ENCODE measurements at regions not wholly inside any gene's neighbourhood (a gene's known extent, or its start where the extent isn't known, plus 50 kb on each side); places are given as distances from the start of the nearest gene placed in this dataset.
A peak's percentile ranks its signal among the peaks of the same experiment; 100 is the strongest.

- TF ChIP-seq HOMEZ (CRISPR knock-in tag; IDR thresholded peaks at IDR 0.05; ENCODE audit: low read depth) (peak; percentile 39; the same call in 1 of the 2 replicates), HNF4A (CRISPR knock-in tag; IDR thresholded peaks at IDR 0.05) (0 out of 2 replicates have a peak, but pooled peaks have one; percentile 32), ZNF674 (CRISPR knock-in tag; IDR thresholded peaks at IDR 0.05; ENCODE audit: low read depth) (no peak), ZNF121 (CRISPR knock-in tag; IDR thresholded peaks at IDR 0.05) (no peak), ZMAT3 (CRISPR knock-in tag; conservative IDR thresholded peaks at IDR 0.05) (no peak), ZNF577 (CRISPR knock-in tag; IDR thresholded peaks at IDR 0.05; ENCODE audit: borderline replicate concordance, low read depth) (no peak), CBX5 (CRISPR knock-in tag; IDR thresholded peaks at IDR 0.05; ENCODE audit: borderline replicate concordance) (no peak), AHR (CRISPR knock-in tag; IDR thresholded peaks at IDR 0.05) (no peak), MYNN (CRISPR knock-in tag; IDR thresholded peaks at IDR 0.05; ENCODE audit: low read depth) (no peak), PCBP2 (optimal IDR thresholded peaks at IDR 0.05; ENCODE audit: low read depth, low read length, poor library complexity, severe bottlenecking) (no peak), ZNF337 (CRISPR knock-in tag; IDR thresholded peaks at IDR 0.05; ENCODE audit: borderline replicate concordance, low read depth) (no peak), AKNA (CRISPR knock-in tag; IDR thresholded peaks at IDR 0.05; ENCODE audit: borderline replicate concordance) (no peak), FLYWCH1 (CRISPR knock-in tag; IDR thresholded peaks at IDR 0.05) (no peak), XRCC5 (optimal IDR thresholded peaks at IDR 0.05; ENCODE audit: low read length) (peak; percentile 29), ZNF451 (CRISPR knock-in tag; IDR thresholded peaks at IDR 0.05) (no peak), NCOA5 (CRISPR knock-in tag; IDR thresholded peaks at IDR 0.05) (no peak), ZNF747 (CRISPR knock-in tag; IDR thresholded peaks at IDR 0.05; ENCODE audit: borderline replicate concordance) (no peak), NFE2L1 (CRISPR knock-in tag; IDR thresholded peaks at IDR 0.05; ENCODE audit: borderline replicate concordance) (no peak), GATA4 (IDR thresholded peaks at IDR 0.05; ENCODE audit: borderline replicate concordance, low read depth) (no peak), ZNF296 (CRISPR knock-in tag; conservative IDR thresholded peaks at IDR 0.05) (no peak), ETV5 (CRISPR knock-in tag; IDR thresholded peaks at IDR 0.05; ENCODE audit: borderline replicate concordance) (no peak; the same call in 1 of the 2 replicates), ZSCAN25 (CRISPR knock-in tag; IDR thresholded peaks at IDR 0.05) (no peak), ZNF619 (CRISPR knock-in tag; IDR thresholded peaks at IDR 0.05) (no peak)
- TF ChIP-seq, protein P1, sequence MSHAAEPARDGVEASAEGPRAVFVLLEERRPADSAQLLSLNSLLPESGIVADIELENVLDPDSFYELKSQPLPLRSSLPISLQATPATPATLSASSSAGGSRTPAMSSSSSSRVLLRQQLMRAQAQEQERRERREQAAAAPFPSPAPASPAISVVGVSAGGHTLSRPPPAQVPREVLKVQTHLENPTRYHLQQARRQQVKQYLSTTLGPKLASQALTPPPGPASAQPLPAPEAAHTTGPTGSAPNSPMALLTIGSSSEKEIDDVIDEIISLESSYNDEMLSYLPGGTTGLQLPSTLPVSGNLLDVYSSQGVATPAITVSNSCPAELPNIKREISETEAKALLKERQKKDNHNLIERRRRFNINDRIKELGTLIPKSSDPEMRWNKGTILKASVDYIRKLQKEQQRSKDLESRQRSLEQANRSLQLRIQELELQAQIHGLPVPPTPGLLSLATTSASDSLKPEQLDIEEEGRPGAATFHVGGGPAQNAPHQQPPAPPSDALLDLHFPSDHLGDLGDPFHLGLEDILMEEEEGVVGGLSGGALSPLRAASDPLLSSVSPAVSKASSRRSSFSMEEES (CRISPR knock-in tag; IDR thresholded peaks at IDR 0.05) = no peak
Observed at GRCh38 chr12:123089631-123090353, 61.1 kb downstream of the PITPNM2 start (continued).

All from HepG2 (cell line).